ENCODE measurements at regions not wholly inside any gene's neighbourhood (a gene's known extent, or its start where the extent isn't known, plus 50 kb on each side); places are given as distances from the start of the nearest gene placed in this dataset.

GRCh38 chr9:117555964-117556629, 141.2 kb upstream of the ASTN2 start:
- no peak for FAIRE-seq
- ATAC-seq = peak; percentile 70 to 90; a peak in 5 of 6 replicates
- no peak overlapping the region for H3K27ac ChIP-seq
- no peaks in the 10 kb centered on the region for H3K9me3 ChIP-seq
- no peaks in the 10 kb centered on the region for H3K4me1 ChIP-seq
- TF ChIP-seq, protein P1, sequence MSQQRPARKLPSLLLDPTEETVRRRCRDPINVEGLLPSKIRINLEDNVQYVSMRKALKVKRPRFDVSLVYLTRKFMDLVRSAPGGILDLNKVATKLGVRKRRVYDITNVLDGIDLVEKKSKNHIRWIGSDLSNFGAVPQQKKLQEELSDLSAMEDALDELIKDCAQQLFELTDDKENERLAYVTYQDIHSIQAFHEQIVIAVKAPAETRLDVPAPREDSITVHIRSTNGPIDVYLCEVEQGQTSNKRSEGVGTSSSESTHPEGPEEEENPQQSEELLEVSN (IDR thresholded peaks at IDR 0.05; ENCODE audit: borderline replicate concordance, low read depth) = no peak
- TF ChIP-seq SMC3 (IDR thresholded peaks at IDR 0.05) (peak; percentile 32; the same call in 2 of the 3 replicates), HOXA7 (CRISPR knock-in tag; IDR thresholded peaks at IDR 0.05) (no peak), MAZ (IDR thresholded peaks at IDR 0.05; ENCODE audit: borderline replicate concordance, low read depth, low read length) (no peak), KDM1A (IDR thresholded peaks at IDR 0.05; ENCODE audit: low read depth) (no peak), CBX2 (IDR thresholded peaks at IDR 0.05; ENCODE audit: borderline replicate concordance, low read depth) (no peak), MYC (IDR thresholded peaks at IDR 0.05; ENCODE audit: borderline replicate concordance, low read length) (no peak), JUNB (IDR thresholded peaks at IDR 0.05) (no peak), RCOR1 (IDR thresholded peaks at IDR 0.05; ENCODE audit: low read depth, low read length) (no peak), MAFK (IDR thresholded peaks at IDR 0.05; ENCODE audit: partially characterized antibody) (no peak), CTCF (IDR thresholded peaks at IDR 0.05) (peak; percentile 48), RFX5 (IDR thresholded peaks at IDR 0.05) (no peak), RAD21 (conservative IDR thresholded peaks at IDR 0.05 in 1 of 2, IDR thresholded peaks at IDR 0.05 in 1 of 2) (peak; percentile 30 to 38; a peak in 3 of 5 replicates), ELK1 (IDR thresholded peaks at IDR 0.05; ENCODE audit: low read depth, low read length) (no peak), PHF8 (IDR thresholded peaks at IDR 0.05; ENCODE audit: borderline replicate concordance, low read depth) (no peak), JUN (IDR thresholded peaks at IDR 0.05) (no peak), HEYL (CRISPR knock-in tag; IDR thresholded peaks at IDR 0.05) (no peak)
- TF ChIP-seq, protein P2, sequence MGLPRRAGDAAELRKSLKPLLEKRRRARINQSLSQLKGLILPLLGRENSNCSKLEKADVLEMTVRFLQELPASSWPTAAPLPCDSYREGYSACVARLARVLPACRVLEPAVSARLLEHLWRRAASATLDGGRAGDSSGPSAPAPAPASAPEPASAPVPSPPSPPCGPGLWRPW (IDR thresholded peaks at IDR 0.05) = no peak
- TF ChIP-seq, protein P3, sequence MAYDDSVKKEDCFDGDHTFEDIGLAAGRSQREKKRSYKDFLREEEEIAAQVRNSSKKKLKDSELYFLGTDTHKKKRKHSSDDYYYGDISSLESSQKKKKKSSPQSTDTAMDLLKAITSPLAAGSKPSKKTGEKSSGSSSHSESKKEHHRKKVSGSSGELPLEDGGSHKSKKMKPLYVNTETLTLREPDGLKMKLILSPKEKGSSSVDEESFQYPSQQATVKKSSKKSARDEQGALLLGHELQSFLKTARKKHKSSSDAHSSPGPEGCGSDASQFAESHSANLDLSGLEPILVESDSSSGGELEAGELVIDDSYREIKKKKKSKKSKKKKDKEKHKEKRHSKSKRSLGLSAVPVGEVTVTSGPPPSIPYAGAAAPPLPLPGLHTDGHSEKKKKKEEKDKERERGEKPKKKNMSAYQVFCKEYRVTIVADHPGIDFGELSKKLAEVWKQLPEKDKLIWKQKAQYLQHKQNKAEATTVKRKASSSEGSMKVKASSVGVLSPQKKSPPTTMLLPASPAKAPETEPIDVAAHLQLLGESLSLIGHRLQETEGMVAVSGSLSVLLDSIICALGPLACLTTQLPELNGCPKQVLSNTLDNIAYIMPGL (CRISPR knock-in tag; IDR thresholded peaks at IDR 0.05; ENCODE audit: borderline replicate concordance) = no peak
- POLR2A ChIA-PET = no interaction called here
- CTCF ChIA-PET = interaction anchor here (0.8 to 1.5 kb wide), 2 partner anchors 9 to 12 kb away, joined by 4 to 5 read pairs; no protein-coding TSS in a partner anchor
- no peak overlapping the region for H3K4me3 ChIP-seq
- WGBS (ENCODE audit: missing lambda C conversion rate) = 2% methylated on average over 5 of the region's 5 CpGs
- DNase-seq (ENCODE audit: low read depth in 1 of 2, low spot score in 1 of 2) = peak; percentile 17 to 62
- no peak overlapping the region for H3K4me2 ChIP-seq

GRCh38 chr9:117552811-117553210, 138.0 kb upstream of the ASTN2 start:
- Histone ChIP-seq H3K4me2 (no peak overlapping the region), H3K4me1 (no peaks in the 10 kb centered on the region), H3K27ac (no peak overlapping the region), H3K9me3 (no peaks in the 10 kb centered on the region), H3K4me3 (no peak overlapping the region)
- ChIA-PET CTCF (no interaction called here), POLR2A (no interaction called here)
- DNase-seq (ENCODE audit: low read depth in 1 of 2, low spot score in 1 of 2) (no peak), ATAC-seq (no peak), FAIRE-seq (no peak)
- TF ChIP-seq CBX8 (IDR thresholded peaks at IDR 0.05) (no peak), JUN (IDR thresholded peaks at IDR 0.05) (no peak), CHD4 (IDR thresholded peaks at IDR 0.05; ENCODE audit: borderline replicate concordance) (no peak), JUNB (IDR thresholded peaks at IDR 0.05) (no peak), ZSCAN20 (CRISPR knock-in tag; IDR thresholded peaks at IDR 0.05) (no peak), HEYL (CRISPR knock-in tag; IDR thresholded peaks at IDR 0.05) (no peak), FOSB (CRISPR knock-in tag; IDR thresholded peaks at IDR 0.05) (no peak), HDAC2 (IDR thresholded peaks at IDR 0.05) (no peak), RARB (CRISPR knock-in tag; IDR thresholded peaks at IDR 0.05) (no peak), KDM1A (IDR thresholded peaks at IDR 0.05; ENCODE audit: low read depth) (no peak), MAFK (IDR thresholded peaks at IDR 0.05; ENCODE audit: partially characterized antibody) (no peak), PHF8 (IDR thresholded peaks at IDR 0.05; ENCODE audit: borderline replicate concordance, low read depth) (no peak), POLR2A (IDR thresholded peaks at IDR 0.05; ENCODE audit: low read length) (no peak), EHMT2 (IDR thresholded peaks at IDR 0.05; ENCODE audit: low read depth) (no peak), GATA3 (IDR thresholded peaks at IDR 0.05; ENCODE audit: borderline replicate concordance) (no peak), MAX (IDR thresholded peaks at IDR 0.05) (no peak), SMC3 (IDR thresholded peaks at IDR 0.05) (no peak)
- TF ChIP-seq, protein P2 (IDR thresholded peaks at IDR 0.05) = no peak
- 37% methylated on average over 2 of the region's 2 CpGs for WGBS (ENCODE audit: missing lambda C conversion rate)
